ENCODE measurements at regions not wholly inside any gene's neighbourhood (a gene's known extent, or its start where the extent isn't known, plus 50 kb on each side); places are given as distances from the start of the nearest gene placed in this dataset.

DNA sequence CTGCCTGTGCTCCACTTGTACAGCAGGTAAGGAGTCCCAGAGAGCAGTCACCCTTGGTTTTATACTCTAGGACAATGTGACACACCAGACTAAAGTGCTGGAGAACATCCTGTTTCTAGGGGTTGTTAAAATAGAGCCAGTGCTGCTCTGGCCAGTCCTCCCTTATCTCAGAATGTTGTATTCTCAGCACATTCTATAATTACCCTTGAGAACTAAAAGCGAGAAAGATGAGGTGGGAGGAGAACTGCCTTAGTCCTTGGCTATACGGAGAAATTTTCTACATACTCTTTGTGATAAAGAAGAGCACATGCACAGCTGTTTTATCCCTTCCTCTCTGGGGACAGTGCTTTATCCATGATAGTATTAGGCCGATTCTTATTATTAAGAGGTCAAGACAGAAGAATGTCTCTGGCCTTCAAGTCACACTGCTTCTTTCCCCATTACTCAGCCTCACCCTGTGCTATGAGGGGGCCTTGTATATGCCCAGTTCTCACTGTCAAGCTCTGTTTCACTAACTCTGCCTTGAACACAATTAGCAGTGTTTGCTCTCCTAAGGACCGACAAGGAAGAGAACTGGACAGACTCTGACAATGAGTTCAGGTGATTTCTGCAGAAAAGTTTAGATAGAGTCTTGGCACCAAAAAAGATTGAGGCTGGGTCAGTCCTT lies 385.8 kb downstream of the TRIB2 start:
- TF ChIP-seq CTCF (IDR thresholded peaks at IDR 0.05) (no peak), POLR2A (IDR thresholded peaks at IDR 0.05) (no peak)

Measured in testis (tissue), 2 donors.